ENCODE measurements at regions not wholly inside any gene's neighbourhood (a gene's known extent, or its start where the extent isn't known, plus 50 kb on each side); places are given as distances from the start of the nearest gene placed in this dataset.
"Not testable (repeated sequence)": the region's sequence is repeated elsewhere in the genome, so short reads cannot be mapped to it uniquely, and the experiment has no call there.

DNA sequence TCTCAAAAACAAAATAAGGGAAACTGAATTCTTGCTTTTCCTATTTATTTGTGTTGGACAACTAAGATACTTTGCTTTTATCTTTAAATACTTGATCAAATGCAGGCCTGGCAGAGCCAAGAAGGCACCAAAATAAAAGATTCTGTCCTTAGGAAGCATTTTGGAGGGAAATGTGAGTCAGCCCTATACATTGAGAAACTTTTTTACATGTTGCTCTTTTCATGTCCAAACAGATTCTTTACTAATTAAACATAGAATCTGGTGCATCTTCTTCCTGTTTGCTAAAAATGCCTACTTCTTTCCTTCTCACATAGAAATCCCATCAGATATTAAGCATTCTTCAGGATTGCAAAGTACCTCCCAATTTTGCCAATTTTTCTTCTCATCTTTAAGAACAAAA lies 1160.4 kb downstream of the EFNA5 start:
- DNase-seq, result no peak

DNA sequence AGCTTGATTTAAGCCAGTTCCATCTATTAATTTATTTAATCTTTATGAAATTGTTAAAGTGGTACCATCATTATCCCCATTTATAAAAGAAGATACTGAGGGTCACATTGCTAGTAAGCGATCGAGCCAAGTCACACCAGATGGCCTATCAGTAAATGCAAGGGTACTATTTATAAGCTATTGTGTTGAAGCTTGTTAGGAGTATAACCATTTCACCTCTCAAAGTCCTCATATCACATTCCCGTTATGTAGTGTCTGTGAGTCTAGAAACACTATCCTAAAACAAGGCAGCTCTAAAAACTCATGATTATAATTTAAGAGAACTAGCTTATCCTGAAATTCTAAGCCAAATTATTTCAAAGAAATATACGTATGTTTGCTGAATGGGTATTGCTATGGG lies 1161.8 kb downstream of the EFNA5 start:
- no peak for DNase-seq

DNA sequence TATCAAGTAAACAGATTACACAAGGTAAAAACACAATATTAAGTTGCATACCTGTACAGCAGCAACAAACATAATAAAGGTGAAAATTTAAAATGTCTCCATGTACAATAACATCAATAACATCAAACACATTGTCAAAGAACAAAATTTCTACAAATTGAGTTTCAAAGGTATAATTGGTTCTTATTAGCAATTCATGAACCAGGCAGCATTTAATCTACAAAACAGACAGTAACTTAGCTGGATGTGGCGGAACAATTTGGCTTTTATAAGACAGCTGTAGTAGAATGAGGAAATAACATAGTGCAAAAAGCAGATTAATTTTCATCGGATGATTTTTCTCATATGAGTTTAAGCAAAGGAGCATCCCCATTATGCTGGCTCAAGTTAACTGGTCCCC lies 1176.8 kb downstream of the EFNA5 start:
- DNase-seq, result no peak

DNA sequence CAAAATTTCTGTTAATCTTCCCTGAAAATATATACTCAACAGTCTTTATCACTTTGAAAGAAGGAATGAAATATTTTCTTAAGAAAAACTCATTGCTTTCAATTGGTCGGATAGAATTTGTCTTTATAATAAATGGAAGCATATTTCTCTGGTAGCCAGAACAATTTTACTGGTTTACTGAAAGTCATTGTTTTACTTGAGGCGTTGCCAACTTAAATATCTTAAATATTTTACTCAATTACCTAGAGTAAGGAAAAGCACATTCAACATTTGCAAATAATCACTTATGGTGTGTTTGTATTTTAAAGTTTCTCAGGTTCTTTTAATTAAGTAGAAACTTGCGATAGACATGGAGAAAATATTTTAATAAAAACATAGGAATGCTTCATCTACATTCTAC lies 1181.7 kb downstream of the EFNA5 start:
- DNase-seq, result no peak

DNA sequence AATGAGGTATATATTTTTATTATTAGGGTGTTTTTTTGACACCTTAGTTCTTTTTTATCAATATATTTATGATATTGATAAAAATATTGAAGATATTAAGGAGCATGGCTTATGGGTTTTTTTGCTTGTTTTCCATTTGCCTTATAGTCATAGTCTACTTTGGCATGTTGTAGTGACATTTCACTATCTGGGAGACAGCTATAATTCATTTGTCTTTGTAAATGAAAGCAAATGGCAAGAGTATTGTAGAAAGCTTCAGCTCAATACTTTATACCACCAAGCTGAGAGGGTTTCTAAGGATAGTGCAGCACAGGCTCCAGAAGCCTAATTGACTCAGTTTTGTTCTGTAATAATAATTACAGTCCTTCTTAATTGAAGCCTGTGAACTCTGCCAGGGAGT lies 1182.3 kb downstream of the EFNA5 start:
- no peak for DNase-seq

DNA sequence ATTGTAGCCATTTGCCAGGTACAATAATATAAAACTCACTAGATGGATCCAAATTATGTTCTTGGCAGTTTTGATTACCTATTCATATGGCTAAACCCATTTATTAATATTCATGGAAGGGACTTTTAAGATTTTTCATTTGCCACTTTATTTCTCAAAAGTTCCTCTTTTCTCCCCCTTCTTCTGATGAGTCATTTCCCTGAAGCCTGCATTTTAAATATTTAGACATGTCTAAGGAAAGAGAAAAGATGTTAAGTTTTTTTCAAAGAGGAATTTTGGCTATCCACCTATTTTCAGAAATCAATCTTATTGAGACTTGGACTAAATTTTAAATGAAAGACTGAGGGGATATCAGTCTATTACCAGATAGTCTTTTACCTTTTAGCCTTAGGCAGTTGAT lies 1189.4 kb downstream of the EFNA5 start:
- no peak for DNase-seq

DNA sequence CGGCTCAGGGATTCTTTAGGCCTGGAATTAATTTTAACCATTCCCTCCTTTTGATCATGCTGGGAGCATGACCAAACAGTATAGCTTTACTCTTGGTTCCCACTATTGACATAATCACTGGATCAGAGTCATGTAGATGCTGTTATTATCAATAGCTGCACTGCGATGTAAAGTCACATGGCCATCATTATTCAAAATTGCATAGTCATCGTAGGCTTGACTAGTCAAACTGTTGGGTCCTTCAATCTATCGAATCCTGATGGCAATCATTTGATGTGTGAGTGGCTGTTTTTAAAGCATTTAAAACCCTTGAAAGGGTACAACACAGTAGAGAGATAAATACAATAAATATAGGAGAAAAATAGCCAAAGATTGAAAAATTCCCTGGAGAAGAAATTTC lies 1194.1 kb downstream of the EFNA5 start:
- no peak for DNase-seq

DNA sequence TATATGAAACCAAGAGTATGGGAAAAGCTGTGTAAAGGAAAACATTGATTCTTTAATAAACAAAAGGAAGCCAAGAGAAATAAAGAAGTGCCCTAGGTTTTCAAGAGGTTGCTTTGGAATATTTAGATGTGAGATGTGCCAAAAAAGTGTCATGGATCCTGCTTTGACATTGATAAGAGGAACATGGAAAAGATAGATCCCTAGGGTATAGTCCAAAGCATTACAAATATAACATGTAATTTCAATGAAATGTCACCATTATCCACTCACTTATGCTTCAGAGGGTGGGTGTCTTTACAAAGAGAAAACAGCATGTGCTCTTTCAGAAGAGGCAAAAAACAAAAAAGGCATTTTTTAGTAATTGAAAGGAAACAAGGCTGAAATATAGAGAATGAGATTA lies 1196.7 kb downstream of the EFNA5 start:
- no peak for DNase-seq

DNA sequence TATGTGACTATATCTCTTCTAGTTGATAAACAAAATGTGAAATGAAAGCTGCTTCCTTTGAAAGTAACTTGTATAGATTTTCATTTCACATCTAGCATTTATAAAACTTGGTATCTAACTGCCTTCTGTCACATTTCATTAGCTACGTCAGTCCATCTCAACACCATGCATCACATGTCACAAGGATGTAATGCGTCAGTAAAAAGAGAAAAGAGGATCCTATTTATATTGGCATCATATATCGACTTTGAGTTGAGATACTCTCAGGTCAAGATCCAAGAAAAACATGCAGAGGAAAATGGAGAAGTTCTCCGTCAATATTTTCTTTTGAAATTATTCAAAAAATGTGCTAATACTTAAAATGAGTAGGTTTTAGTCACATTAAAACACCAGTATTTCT lies 1211.2 kb downstream of the EFNA5 start:
- no peak for DNase-seq

DNA sequence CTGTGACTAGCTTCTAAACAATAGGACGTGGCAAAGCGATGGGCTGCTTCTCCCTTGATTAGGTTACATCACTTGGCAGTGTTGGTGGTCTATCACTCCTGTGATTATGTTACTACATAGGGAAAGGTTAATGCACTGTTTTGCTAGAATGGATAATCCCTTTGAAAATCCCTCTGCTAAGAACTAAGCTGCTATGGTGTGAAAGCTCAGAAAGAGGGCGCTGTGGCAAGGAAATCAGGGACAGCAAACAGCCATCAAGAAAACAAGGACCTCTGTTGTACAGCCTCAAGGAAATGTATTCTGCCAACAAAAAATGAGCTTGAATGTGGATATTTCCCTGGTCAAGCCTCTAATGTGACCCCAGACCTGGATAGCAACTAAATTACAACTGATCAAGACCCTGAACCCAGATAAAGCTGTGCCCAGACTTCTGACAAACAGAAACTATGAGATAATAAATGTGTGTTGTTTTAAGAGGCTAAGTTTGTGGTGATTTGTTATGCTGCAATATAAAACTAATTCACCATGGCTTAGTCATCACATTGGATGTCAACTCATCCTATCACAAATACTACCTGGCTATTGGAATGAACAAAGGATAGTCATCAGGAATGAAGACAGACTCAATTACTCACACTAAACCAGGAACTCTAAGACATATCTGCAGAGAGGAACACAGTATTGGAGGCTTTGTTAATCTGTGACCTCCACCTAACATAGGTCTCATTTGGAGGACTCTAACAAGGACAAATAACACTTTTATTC lies 1215.9 kb downstream of the EFNA5 start:
- no peak for DNase-seq

DNA sequence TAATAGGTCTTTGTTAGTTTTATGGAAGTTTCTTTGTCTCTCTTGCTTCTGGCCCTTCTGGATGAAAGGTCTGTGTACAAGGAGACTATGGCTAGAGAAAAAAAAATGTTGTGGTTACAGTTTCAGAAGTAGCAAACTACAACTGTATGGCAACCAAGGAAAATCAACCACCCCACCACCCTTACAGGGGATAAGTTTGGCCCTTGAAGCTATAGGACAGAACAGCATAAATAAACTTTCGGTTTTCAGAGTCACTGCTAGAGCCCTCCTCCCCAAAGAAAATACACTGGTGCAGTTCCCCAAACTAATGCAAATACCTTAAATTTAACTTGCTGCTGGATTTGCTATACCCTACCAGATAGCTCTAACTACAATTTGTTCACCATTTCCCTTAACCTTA lies 1216.7 kb downstream of the EFNA5 start:
- DNase-seq, result no peak

DNA sequence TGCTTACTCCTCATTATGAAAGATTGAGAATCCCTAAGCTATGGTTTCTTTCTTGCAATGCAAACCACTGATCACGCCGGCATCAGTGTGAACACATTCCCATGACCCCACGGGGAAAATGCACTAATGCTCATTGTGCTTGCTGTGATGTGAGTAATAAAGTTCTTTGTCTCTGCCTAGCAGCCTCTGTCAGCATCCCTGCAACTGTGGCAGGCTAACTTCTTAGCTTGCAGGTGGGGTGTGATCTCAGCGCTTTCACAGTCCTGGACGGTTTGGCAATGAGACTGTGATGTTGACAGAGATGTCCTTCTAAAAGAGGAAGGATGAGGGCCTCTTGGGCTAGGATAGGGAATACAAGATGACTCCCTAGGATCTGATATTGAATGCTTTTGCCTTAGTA lies 1218.7 kb downstream of the EFNA5 start:
- no peak for DNase-seq

DNA sequence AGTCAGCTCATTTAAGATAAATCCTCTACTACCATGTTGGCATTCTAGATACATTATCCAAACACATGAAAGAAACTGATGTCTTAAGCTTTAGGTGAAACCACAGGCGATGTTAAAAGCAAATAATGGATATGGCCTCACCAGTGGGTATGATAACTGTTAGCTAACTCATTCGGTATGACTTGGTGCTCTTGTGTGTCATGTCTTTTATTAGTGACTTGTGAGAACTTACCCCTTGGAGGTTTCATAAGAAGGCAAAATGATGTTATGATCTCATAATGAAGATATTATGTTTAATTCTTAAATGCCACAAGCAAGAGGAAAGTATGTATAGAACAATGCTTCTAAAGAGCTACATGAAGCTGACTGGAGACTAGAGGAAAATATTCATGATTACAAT lies 1227.0 kb downstream of the EFNA5 start:
- DNase-seq, result no peak

DNA sequence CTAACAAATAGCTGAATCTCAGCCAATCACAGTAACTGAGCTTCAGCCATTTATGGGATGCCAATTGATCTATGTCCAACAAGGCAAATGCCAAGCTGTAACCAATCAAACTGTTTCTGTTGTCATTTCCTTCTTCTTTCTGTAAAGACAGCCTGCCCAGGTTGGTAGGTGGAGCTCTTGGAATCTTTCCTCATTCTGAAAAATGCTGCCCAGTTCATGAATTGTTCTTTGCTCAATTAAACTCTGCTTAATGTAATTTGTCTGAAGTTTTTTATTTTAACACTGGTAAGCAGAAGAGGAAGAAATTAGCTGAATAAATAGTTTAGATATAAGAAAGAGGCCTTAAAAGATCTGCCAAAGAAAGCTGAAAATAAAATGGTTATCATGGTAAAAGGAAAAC lies 1235.6 kb downstream of the EFNA5 start:
- no peak for DNase-seq

DNA sequence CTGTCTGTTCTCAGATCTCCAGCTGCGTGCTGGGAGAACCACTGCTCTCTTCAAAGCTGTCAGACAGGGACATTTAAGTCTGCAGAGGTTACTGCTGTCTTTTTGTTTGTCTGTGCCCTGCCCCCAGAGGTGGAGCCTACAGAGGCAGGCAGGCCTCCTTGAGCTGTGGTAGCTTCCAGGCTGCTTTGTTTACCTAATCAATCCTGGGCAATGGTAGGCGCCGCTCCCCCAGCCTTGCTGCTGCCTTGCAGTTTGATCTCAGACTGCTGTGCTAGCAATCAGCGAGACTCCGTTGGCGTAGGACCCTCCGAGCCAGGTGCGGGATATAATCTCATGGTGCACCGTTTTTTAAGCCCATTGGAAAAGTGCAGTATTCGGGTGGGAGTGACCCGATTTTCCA lies 1240.0 kb downstream of the EFNA5 start:
- not testable (repeated sequence) for DNase-seq

DNA sequence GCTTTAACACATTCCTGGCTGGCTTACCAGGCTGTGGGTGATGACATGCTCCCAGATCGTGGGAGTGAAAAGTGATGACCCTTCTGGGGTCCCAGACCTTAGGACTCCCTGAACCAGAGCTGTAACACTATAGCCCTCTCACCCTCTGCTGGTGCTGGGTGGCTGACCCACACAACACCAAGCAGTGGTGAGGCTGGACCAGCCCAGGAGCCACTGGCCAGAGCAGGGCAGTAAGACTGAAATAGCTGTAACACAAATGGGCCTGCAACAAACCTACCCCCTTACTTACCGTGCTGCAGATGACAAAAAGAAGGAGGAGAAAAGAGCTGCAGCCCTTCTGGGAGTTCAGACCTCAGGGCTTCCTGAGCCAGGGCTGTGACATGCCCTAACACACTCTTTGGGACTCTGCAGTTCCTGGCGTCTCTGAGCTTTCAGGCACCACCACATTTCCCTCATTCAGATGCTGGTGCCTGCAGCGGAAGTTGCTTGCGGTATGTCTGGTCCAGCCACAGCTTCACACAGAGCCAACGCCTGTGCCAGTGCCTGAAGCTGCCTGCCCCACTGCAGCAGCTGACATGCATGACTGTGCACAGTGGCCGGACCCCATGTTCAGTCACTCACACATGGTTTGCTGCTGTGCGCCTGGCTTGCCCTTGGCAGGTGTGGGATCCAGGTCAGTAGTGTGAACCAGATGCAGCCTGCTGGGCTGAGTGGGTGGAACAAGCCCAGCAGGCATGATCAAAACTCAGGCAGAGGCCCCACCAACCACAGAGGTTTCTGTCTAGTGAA lies 1247.4 kb downstream of the EFNA5 start:
- DNase-seq, result no peak

DNA sequence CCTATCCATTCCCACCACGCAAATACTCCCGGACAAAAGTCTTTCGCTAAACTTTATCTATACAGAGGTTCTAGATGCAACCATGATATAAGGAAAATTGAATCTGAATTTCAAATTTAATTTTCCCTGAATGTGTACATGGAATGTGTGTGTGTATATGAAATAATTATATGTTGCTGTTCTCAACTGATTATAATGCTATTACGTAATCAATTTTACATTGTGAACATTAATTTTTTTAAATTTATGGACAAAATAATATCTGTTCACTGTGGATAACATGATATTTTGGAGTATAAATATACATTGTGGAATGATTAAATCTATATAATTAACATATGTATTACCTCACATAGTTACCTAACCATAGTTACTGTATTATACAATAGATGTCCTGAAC lies 1250.6 kb downstream of the EFNA5 start:
- no peak for DNase-seq

DNA sequence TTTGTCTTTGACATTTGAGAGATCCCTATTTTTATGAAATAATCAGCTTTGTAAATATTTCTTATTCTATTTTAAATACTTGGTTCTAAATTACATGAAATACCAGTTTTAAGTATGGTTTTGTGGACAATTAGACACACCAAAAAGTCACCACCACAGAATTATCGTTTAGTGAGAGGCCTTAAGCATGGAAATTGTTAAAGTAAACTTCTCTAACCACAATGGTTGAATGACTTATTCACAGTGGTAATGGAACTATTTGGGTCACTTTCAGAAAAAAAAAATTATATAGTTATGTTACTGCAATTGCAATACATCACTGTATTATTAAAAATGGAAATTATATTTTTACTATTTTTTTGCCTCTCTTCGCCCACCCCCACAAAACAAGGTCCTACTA lies 1252.5 kb downstream of the EFNA5 start:
- no peak for DNase-seq

DNA sequence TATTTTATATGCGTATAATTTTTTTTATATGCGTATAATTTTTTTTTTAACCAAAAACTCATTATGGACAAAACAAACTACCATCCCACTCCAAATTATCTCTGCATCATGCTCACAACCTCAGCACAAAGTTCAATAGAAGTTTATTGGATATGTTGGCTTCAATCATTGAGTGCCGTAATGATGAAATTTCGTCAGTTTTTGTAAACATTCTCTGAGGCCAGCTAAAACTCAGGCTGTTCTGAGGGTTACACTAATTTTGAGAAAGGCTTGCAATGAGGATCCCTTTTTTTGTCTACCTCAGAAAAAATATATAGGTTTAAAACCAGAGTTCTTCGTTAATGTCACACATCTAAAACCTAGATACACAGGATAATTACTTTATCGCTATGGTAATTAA lies 1253.2 kb downstream of the EFNA5 start:
- no peak for DNase-seq

DNA sequence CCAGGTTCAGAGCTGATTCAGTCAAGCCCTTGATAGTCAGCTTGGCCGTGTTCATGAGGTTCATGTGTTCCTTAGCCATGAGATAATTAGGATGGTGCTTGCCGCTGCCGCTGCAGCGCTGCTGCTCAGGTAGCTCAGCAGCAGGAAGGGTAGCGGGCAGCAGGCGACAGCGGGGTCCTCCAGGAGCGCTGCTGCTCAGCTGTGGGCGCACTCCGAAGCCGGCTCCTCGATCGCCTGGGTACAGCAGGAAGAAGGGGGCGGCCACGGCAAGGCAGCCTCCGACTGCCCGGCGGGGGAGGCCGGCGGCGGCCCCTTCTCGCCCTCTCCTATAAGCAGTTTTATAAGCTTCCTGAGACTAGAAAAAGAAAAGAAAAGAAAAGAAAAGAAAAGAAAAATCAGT lies 1253.6 kb downstream of the EFNA5 start:
- no peak for DNase-seq

DNA sequence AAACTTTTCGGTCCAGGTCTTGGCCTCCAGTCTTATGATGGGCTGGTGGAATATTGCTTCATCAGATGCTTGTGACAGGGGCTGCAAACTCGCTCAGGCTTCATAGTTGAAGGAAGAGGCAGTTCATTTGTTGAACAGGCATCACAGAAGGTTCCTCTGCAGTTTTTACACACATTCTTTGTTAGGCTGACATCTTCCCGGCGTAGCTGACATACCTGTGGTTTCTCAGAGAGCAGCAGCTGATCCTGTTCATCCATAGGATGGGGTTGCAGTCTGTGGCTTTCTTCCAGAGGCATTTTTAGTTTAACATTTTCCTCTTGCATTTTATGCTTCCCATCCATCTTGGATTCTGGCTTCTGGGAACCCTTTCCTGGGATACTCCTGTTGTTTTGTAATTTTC lies 1255.2 kb downstream of the EFNA5 start:
- no peak for DNase-seq

DNA sequence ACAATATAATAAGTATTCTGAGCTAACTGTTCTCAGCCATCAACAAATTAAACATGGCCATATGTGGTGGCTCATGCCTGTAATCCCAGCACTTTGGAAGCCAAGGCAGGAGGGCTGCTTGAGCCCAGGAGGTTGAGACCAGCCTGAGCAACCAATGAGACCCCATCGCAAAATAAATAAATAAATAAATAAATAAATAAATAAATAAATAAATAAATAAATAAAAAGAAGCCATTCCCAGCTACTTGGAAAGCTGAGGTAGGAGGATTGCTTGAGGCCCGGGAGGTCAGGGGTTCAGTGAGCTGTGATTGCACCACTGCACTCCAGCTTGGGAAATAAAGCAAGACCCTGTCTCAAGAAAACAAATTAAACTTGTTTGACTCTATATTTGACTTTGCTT lies 1256.4 kb downstream of the EFNA5 start:
- DNase-seq, result no peak

DNA sequence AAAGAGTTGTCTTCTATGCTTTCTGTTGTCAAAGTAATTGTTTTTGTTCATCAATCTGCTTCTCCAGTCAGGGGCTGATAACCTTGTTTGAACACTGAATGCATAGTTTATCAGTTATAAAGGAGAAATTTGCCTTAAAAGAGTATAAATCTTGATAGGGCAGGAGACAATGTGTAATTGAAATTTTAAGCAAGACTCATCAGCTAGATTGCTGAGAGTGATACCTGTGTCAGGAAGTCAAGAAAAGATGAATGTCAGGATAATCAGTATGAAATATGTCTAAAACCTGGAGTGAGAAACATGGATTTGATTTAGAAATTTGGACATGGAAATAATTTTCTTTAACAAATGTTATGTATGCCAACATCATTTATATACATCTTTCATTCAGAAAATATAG lies 1258.1 kb downstream of the EFNA5 start:
- DNase-seq, result no peak

DNA sequence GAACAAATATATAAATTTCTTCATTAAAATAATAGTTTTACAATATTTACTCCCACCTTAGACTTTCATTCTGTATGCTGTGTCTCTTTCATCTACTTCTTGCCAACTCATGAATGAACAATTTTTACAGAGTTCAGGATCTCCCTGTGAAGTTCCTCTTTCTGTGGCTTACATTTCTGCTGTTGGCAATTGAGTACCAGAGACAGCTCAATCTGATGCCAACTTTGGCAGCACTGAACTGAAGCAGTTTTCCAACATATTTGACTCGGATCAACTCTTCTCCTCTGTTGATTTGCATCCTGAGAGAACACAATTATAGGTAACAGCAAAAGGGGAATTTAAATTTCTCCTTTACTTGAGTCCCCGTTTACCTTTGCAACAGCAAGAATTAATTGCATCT lies 1262.2 kb downstream of the EFNA5 start:
- no peak for DNase-seq

DNA sequence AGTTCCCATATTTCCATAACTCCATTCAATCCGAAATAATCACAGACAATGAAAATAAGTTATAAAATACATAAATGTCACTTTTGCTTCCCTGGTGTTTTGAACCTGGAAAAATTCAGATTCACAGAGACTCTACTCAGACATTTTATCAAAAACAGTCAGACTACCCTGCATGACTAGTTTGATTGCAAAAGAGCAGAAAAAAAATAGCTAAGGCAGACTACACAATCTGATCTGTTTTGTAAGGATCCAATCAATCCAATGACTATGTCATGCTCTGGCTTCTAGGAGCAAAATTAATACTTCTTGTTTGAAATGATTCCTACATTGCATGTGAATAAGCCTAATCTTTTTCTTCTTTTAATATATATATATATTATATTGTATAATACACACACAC lies 1262.6 kb downstream of the EFNA5 start:
- no peak for DNase-seq

All from SHP77 treated with DMSO at 0.1 percent for 48 hours (cell line).